Neuron (in vitro differentiated cells): ENCODE measurements at regions not wholly inside any gene's neighbourhood (a gene's known extent, or its start where the extent isn't known, plus 50 kb on each side); places are given as distances from the start of the nearest gene placed in this dataset.

ENCODE experiments used
- H2AFZ ChIP-seq: one replicate; pipeline ENCODE4 v1.6.1; 2013; ENCODE audit warnings: low read depth, mild to moderate bottlenecking, inconsistent platforms, low read length, moderate library complexity
- H3K27me3 ChIP-seq: one replicate; pipeline ENCODE4 v1.6.1; 2013; ENCODE audit warnings: low read length; ENCODE audit not compliant: insufficient read depth
- H3K36me3 ChIP-seq: one replicate; pipeline ENCODE4 v1.6.1; 2013; ENCODE audit warnings: low read length; ENCODE audit not compliant: insufficient read depth
- H3K4me1 ChIP-seq: one replicate; pipeline ENCODE4 v1.6.1; 2013; ENCODE audit warnings: low read length; ENCODE audit not compliant: insufficient read depth
- H3K4me3 ChIP-seq: 2 replicates; pipeline ENCODE4 v1.5.1; 2013; ENCODE audit warnings: mild to moderate bottlenecking, low read length, moderate library complexity
- H3K9me3 ChIP-seq: one replicate; pipeline ENCODE4 v1.6.1; 2013; ENCODE audit warnings: low read length

DNA sequence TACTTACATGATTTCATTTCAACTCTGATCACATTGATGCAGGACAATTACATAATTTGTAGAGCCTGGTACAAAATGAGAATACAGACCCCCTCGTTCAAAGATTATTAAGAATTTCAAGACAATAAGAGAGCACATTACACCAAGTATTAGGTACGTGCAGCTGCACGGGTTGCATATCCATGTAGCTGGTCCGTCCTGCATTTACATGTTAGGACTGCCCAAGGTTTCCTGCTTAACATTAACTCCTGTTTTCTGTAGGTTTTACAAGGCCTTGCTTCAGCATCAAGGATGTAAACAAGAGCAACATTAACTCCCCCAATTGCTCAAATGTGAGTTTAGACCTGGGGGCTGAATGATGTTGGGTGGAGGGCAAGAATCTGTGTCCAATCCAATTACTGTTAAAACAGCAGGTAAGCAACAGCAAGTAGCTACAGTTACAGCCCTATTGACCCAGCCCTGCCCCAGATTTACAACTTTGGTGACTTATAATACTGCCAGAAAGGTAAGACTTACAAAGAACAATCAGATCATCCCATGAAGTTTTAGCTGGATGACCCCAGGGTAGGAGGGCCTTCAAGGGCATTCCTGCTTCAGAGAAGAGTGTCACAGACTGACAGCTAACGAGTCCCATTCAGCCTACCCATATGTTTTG lies 127.4 kb upstream of the PPP2R3A start:
- no peak overlapping the region for H2AFZ ChIP-seq
- no peaks in the 10 kb centered on the region for H3K27me3 ChIP-seq
- no peak overlapping the region for H3K4me3 ChIP-seq
- no peaks in the 10 kb centered on the region for H3K9me3 ChIP-seq
- no peaks in the 10 kb centered on the region for H3K4me1 ChIP-seq
- H3K36me3 ChIP-seq = no peaks in the 10 kb centered on the region

DNA sequence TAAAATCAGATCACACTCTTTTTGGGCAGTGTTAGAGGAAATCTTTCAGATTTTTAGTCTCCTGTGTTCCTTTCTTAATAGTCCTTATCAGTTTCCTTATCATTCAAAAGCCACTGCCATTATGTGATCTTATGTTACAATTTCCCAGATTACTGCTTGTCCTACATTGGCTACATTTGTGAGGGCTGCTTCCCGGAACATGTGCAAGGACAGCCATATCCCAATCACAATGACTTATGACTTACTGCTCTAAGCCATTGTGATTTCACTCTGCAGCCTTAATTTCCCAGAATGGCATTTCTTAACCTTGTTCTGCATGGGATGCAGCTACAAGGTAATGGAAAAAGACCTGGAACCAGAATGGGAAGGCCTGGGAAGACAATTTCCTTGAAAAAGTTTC lies 125.1 kb upstream of the PPP2R3A start:
- Histone ChIP-seq H3K27me3 (no peaks in the 10 kb centered on the region), H3K36me3 (no peaks in the 10 kb centered on the region), H3K4me1 (no peaks in the 10 kb centered on the region), H3K4me3 (no peak overlapping the region), H2AFZ (no peak overlapping the region), H3K9me3 (no peaks in the 10 kb centered on the region)

DNA sequence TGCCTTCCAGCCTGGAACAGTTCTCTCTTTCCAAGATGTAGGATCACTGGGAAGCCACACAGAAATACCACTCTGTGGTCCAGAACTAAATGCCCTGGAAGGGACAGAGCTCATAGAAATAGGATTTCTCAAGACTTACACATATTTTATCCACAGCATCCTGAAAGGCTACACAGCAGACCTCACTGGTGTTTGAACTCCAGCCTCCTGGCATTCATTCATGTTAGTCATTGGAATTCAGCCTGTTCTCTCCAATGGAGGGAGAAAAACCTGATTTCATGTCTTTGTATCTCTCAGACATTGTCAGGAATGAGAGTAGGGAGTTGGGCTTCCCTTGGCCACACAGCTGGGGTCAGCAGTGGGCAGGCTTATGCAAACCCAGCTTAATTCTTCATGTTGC lies 121.1 kb upstream of the PPP2R3A start:
- no peaks in the 10 kb centered on the region for H3K27me3 ChIP-seq
- no peaks in the 10 kb centered on the region for H3K4me1 ChIP-seq
- no peaks in the 10 kb centered on the region for H3K9me3 ChIP-seq
- no peak overlapping the region for H2AFZ ChIP-seq
- no peak overlapping the region for H3K4me3 ChIP-seq
- no peaks in the 10 kb centered on the region for H3K36me3 ChIP-seq

DNA sequence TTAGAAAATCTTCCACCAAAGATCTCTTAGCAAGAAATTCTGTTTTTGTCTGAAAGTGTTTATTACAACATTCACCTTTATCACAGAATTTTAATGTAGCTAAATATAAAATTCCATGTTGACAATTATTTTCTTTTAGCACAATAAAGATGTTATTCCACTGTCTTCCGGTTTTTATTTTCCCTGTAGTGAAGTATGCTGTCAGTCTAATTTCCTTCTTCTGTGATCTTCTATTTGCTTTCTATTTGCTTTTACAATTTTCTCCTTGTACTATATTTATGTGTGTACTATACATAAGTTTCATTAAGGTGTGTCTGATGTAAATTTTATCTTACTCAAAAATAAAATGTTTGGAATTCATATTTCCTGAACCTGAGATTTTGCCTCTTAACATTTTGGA lies 117.5 kb upstream of the PPP2R3A start:
- Histone ChIP-seq H2AFZ (no peak overlapping the region), H3K27me3 (no peaks in the 10 kb centered on the region), H3K9me3 (no peaks in the 10 kb centered on the region), H3K36me3 (no peaks in the 10 kb centered on the region), H3K4me3 (no peak overlapping the region), H3K4me1 (peaks cover 4% of the 10 kb centered on the region)

DNA sequence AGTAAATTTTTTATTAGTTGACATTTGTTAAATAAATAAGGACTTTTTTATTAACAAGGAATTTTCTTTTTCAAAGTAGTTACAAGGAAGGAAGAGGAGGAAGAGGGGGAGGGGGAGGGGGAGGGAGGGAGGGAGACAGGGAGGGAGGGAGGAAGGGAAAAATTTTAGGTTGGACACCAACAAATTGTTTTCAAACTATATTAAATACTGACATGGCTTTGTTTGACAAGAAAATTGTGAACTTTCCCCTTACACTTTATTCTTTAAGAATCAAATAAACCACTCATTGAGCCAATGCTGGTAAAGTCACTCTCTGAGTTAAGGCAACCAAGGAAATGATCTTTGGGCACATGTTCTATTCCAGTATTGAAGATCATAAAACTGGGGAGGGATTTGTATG lies 115.7 kb upstream of the PPP2R3A start:
- Histone ChIP-seq H3K4me3 (no peak overlapping the region), H3K9me3 (no peaks in the 10 kb centered on the region), H2AFZ (no peak overlapping the region), H3K27me3 (no peaks in the 10 kb centered on the region), H3K4me1 (peaks cover 4% of the 10 kb centered on the region), H3K36me3 (no peaks in the 10 kb centered on the region)

DNA sequence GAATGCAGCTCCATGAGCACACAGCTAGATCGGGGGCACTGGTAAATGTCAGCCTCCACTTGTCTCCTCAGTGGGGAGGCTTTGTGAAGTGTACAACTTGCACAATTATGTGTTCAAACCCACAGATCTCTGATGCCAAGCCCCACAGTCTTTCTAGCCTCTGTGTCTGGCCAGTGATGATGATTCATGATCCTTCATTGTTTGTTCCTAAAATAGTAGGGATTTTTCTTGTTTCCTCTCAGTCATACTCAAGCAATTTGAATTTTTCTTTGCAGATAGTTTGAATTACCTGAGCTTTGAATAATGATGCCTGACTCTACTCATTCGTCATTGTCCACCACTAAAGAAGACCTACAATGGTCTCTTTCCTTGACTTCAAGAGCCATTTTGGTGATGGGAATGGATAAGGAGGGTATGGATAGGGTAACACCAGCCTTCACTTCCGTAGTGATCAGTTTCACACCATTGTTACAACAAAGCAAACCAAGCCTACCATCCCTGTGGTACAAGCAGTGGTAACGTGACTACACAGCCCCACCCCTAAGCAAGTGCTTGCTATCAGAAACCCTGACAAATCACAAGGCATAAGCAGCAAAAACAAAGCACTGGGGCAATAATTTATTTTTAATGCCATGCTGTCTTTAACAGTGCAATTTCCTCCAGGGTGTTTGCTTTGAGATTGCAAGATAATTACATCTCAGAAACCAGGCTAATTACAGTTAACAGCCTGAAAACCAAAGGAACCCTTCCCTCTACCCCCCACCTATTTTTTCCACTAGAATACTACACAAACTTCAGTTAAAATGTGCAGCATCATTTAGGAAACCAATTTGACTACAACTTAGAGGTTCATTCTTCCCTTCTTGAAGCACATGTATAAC lies 114.1 kb upstream of the PPP2R3A start:
- H2AFZ ChIP-seq = no peak overlapping the region
- H3K9me3 ChIP-seq = no peaks in the 10 kb centered on the region
- no peaks in the 10 kb centered on the region for H3K36me3 ChIP-seq
- peaks cover 4% of the 10 kb centered on the region for H3K4me1 ChIP-seq
- no peaks in the 10 kb centered on the region for H3K27me3 ChIP-seq
- no peak overlapping the region for H3K4me3 ChIP-seq

DNA sequence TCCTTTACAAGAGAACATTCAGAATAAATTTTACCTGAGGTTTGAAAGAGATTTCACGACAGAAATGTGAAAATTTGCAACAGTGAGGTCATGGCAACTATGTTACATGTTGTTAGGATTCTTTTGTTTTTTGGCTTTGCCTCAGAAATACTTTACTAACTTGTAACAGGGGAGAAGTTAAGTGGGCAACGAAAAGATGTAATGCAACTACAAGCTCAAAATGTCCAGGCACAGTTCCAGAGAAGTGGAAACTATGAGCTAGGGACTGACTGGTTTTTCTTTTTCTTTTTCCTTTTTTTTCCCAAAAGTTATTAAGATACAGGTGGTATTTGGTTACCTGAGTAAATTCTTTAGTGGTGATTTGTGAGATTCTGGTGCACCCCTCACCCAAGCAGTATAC lies 111.5 kb upstream of the PPP2R3A start:
- no peak overlapping the region for H3K4me3 ChIP-seq
- peaks cover 4% of the 10 kb centered on the region for H3K4me1 ChIP-seq
- H2AFZ ChIP-seq = no peak overlapping the region
- no peaks in the 10 kb centered on the region for H3K27me3 ChIP-seq
- no peaks in the 10 kb centered on the region for H3K36me3 ChIP-seq
- no peaks in the 10 kb centered on the region for H3K9me3 ChIP-seq

DNA sequence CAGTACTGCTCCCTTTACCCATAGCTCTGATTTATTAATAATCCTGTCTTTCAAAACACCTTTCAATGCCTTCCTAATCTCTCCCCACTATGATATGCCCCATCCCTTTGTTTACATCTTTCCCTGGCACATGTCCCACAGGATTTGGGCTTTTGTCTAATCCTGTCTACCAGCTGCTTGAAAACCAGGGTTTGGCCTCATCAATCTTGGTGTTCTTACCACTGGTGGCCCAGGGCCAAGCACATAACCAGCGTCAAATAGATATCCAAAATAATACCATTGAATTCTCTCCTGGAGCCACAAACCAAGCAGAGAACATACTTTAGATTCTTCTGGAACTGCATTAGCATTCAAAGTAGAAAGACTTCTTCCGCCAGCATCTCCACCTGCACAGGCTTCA lies 104.8 kb upstream of the PPP2R3A start:
- no peaks in the 10 kb centered on the region for H3K4me1 ChIP-seq
- H3K4me3 ChIP-seq = no peak overlapping the region
- no peak overlapping the region for H2AFZ ChIP-seq
- no peaks in the 10 kb centered on the region for H3K9me3 ChIP-seq
- H3K27me3 ChIP-seq = no peaks in the 10 kb centered on the region
- no peaks in the 10 kb centered on the region for H3K36me3 ChIP-seq

DNA sequence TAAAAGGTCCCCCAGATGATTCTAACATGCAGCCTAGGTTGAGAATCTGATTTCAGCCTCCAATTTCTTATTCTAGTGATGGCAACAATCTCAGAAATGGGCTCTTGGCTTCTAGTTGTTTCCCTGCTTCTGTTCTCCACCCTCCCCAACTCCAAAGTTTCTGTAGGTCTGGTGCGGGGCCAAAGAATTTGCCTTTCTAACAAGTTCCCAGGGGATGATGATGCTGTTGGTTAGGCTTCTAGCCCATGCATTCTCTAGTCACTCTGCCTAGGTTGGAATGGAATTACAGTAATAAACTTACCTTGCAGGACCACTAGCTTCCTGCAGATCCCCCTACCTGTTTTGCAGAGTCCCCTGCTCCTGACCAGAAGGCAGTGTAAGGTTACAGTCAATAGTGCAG lies 103.2 kb upstream of the PPP2R3A start:
- H3K27me3 ChIP-seq = no peaks in the 10 kb centered on the region
- H3K9me3 ChIP-seq = no peaks in the 10 kb centered on the region
- H3K4me3 ChIP-seq = no peak overlapping the region
- H3K4me1 ChIP-seq = no peaks in the 10 kb centered on the region
- no peaks in the 10 kb centered on the region for H3K36me3 ChIP-seq
- no peak overlapping the region for H2AFZ ChIP-seq

DNA sequence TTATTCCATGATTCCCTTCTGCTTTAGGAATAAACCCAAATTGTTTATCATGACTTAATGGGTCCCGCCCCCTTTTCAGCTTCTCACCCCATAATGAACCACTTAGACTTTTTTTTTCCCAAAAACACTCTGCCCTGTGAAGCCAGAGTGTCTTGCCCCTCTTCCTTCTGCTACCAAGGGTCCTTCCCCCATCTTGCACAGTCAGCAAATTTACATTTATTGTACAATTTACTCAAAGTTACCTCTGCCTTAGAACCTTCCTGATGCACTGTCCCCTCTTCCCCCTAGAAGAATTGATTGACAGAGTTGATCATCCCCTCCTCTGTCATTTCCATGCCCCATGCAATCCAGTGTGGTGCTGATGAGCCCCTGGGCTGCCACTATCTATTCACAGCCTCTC lies 101.5 kb upstream of the PPP2R3A start:
- no peaks in the 10 kb centered on the region for H3K9me3 ChIP-seq
- H3K4me1 ChIP-seq = no peaks in the 10 kb centered on the region
- H3K36me3 ChIP-seq = no peaks in the 10 kb centered on the region
- no peaks in the 10 kb centered on the region for H3K27me3 ChIP-seq
- H3K4me3 ChIP-seq = no peak overlapping the region
- no peak overlapping the region for H2AFZ ChIP-seq

DNA sequence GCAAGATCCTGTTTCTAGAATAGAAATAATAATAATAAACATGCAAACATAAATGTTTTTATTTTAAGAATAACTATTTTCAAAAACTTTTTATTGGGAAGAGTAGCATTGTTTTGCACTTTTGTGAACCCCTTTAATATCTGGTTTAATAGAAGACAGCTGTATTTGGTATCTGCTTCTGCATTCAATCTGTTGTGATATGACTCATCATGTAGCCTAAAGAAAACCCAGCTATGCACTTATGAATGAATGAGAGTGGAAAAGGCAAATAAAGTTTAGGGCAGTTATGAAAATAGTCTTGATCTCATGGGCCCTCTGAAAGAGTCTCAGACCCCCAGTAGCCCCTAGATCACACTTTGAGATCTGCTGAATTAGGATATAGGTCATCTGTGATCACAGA lies 100.4 kb upstream of the PPP2R3A start:
- H3K4me1 ChIP-seq = no peaks in the 10 kb centered on the region
- no peaks in the 10 kb centered on the region for H3K9me3 ChIP-seq
- no peaks in the 10 kb centered on the region for H3K36me3 ChIP-seq
- no peaks in the 10 kb centered on the region for H3K27me3 ChIP-seq
- no peak overlapping the region for H2AFZ ChIP-seq
- H3K4me3 ChIP-seq = no peak overlapping the region

DNA sequence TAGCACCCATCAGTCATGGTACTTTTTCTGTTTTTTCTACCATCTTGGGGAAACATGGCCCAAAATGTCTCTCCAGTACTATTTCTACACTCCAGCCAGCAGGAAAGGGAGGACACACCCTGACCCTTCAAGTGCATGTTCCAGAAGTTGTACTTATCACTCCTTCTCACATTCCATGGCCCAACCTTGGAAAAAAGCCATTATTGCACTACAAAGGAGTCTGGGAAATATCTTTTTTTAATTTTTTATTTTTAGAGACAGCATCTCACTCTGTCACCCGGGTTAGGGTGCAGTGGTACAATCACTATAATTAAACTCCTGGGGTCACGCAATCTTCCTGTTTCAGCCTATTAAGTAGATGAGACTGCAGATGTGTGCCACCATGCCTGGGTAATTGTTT lies 100.0 kb upstream of the PPP2R3A start:
- H3K9me3 ChIP-seq = no peaks in the 10 kb centered on the region
- no peak overlapping the region for H2AFZ ChIP-seq
- H3K4me3 ChIP-seq = no peak overlapping the region
- no peaks in the 10 kb centered on the region for H3K27me3 ChIP-seq
- no peaks in the 10 kb centered on the region for H3K4me1 ChIP-seq
- H3K36me3 ChIP-seq = no peaks in the 10 kb centered on the region

DNA sequence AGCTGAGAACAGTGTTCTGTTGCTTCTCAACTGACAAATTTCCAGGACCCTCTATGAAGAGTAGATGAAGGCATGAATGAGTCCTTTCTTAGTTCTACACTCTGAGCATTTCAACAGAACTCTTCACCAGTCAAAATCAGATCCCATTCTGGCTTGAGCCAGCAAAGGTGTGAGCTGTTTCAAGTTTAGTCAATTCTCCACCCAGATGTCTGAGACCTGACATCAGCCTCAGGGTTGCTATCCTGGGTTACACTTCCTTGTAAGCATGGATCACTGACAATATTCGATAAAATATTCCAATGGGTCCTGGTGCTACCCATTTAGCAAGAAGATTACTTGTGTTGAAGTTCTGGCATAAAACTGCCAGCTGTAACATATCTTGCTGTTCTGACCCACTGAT lies 97.6 kb upstream of the PPP2R3A start:
- H3K36me3 ChIP-seq = no peaks in the 10 kb centered on the region
- H2AFZ ChIP-seq = no peak overlapping the region
- H3K27me3 ChIP-seq = no peaks in the 10 kb centered on the region
- no peaks in the 10 kb centered on the region for H3K9me3 ChIP-seq
- H3K4me3 ChIP-seq = no peak overlapping the region
- no peaks in the 10 kb centered on the region for H3K4me1 ChIP-seq
